ENCODE measurements at regions not wholly inside any gene's neighbourhood (a gene's known extent, or its start where the extent isn't known, plus 50 kb on each side); places are given as distances from the start of the nearest gene placed in this dataset.

DNA sequence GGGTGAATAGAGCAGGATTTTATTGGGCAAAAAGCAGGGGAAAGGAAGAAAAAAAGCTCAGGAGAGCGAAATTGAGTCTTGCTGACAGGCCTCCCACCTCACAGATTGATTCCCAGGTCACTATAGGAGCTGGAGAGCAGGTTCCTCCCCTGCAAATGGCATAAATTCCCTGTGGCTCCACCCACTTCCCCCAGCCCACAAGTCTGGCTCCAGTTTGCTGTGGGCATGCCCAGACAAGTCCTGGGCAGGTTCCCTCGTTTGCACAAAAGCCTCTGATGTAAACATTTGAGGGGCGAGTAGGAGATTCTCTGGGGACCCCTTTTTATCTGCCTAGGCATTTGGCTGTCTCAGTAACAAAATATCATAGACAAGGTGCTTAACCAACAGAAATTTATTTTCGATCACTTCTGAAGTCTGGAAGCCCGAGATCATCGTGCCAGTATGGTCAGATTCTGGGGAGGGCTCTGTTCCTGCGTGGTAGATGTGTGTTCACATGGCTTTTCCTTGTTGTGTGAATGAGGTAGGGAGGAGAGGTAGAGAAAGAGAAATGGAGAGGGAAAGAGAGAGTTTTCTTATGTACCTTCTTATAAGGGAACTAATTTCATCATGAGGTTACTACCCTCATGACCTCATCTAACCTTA, 614.5 kb downstream of the MAT2B start:
- no peaks in the 10 kb centered on the region for H3K27me3 ChIP-seq (replicated peaks; ENCODE audit: control insufficient read depth, insufficient read depth, low read length)
- H3K36me3 ChIP-seq (ENCODE audit: control insufficient read depth, insufficient read depth, low read length) = no peaks in the 10 kb centered on the region
- DNase-seq (ENCODE audit: extremely low read depth, insufficient read length) = peak; percentile 7
- H3K4me3 ChIP-seq (replicated peaks; ENCODE audit: low read depth, low read length) = no peak overlapping the region
- TF ChIP-seq, protein P1, sequence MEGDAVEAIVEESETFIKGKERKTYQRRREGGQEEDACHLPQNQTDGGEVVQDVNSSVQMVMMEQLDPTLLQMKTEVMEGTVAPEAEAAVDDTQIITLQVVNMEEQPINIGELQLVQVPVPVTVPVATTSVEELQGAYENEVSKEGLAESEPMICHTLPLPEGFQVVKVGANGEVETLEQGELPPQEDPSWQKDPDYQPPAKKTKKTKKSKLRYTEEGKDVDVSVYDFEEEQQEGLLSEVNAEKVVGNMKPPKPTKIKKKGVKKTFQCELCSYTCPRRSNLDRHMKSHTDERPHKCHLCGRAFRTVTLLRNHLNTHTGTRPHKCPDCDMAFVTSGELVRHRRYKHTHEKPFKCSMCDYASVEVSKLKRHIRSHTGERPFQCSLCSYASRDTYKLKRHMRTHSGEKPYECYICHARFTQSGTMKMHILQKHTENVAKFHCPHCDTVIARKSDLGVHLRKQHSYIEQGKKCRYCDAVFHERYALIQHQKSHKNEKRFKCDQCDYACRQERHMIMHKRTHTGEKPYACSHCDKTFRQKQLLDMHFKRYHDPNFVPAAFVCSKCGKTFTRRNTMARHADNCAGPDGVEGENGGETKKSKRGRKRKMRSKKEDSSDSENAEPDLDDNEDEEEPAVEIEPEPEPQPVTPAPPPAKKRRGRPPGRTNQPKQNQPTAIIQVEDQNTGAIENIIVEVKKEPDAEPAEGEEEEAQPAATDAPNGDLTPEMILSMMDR (IDR thresholded peaks at IDR 0.05; ENCODE audit: insufficient read depth, low read length, poor library complexity, severe bottlenecking) = no peak

DNA sequence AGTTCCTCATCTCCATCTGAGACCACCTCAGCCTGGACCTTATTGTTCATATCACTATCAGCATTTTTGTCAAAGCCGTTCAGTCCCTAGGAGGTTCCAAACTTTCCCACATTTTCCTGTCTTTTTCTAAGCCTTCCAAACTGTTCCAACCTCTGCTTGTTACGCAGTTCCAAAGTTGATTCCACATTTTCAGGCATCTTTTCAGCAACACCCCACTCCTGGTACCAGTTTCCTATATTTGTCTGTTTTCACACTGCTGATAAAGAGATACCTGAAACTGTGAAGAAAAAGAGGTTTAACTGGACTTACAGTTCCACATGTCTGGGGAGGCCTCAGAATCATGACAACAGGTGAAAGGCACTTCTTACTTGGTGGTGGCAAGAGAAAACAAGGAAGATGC, 622.1 kb downstream of the MAT2B start:
- no peaks in the 10 kb centered on the region for H3K27me3 ChIP-seq (replicated peaks; ENCODE audit: control insufficient read depth, insufficient read depth, low read length)
- no peak for DNase-seq (ENCODE audit: extremely low read depth, insufficient read length)
- H3K4me3 ChIP-seq (replicated peaks; ENCODE audit: low read depth, low read length) = no peak overlapping the region
- H3K36me3 ChIP-seq (ENCODE audit: control insufficient read depth, insufficient read depth, low read length) = no peaks in the 10 kb centered on the region
- TF ChIP-seq, protein P1 (IDR thresholded peaks at IDR 0.05; ENCODE audit: insufficient read depth, low read length, poor library complexity, severe bottlenecking) = no peak

DNA sequence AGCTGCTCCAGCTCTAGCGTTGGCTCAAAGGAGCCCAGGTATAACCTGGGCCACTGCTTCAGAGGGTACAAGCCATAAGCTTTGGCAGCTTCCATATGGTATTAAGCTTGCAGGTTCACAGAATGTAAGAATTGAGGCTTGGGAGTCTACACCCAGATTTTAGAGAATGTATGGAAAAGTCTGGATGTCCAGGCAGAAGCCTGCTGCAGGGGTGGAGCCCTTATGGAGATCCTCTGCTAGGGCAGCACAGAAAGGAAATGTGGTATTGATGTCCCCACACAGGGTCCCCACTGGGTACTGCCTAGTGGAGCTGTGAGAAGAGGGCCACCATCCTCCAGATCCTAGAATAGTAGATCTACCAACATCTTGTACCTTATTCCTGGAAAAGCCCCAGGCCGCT, 626.9 kb downstream of the MAT2B start:
- Histone ChIP-seq H3K27me3 (replicated peaks; ENCODE audit: control insufficient read depth, insufficient read depth, low read length) (no peaks in the 10 kb centered on the region), H3K4me3 (replicated peaks; ENCODE audit: low read depth, low read length) (no peak overlapping the region), H3K36me3 (ENCODE audit: control insufficient read depth, insufficient read depth, low read length) (no peaks in the 10 kb centered on the region)
- TF ChIP-seq, protein P1 (IDR thresholded peaks at IDR 0.05; ENCODE audit: insufficient read depth, low read length, poor library complexity, severe bottlenecking) = no peak
- no peak for DNase-seq (ENCODE audit: extremely low read depth, insufficient read length)

DNA sequence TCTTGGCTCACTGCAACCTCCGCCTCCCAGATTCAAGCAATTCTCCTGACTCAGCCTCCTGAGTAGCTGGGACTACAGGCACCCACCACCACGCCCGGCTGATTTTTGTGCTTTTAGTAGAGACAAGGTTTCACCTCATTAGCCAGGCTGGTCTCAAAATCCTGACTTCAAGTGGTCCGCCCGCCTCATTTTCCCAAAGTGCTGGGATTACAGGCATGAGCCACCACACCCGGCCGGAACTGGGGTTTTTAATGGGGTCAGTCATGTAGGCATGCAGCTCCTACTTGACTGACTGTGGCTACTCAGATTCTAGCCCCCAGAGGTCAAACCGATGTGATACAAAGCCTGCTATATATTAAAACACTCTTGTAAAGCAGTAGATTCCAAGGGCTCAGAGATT, 631.7 kb downstream of the MAT2B start:
- Histone ChIP-seq H3K36me3 (ENCODE audit: control insufficient read depth, insufficient read depth, low read length) (no peaks in the 10 kb centered on the region), H3K4me3 (replicated peaks; ENCODE audit: low read depth, low read length) (no peak overlapping the region), H3K27me3 (replicated peaks; ENCODE audit: control insufficient read depth, insufficient read depth, low read length) (no peaks in the 10 kb centered on the region)
- TF ChIP-seq, protein P1 (IDR thresholded peaks at IDR 0.05; ENCODE audit: insufficient read depth, low read length, poor library complexity, severe bottlenecking) = no peak
- no peak for DNase-seq (ENCODE audit: extremely low read depth, insufficient read length)

DNA sequence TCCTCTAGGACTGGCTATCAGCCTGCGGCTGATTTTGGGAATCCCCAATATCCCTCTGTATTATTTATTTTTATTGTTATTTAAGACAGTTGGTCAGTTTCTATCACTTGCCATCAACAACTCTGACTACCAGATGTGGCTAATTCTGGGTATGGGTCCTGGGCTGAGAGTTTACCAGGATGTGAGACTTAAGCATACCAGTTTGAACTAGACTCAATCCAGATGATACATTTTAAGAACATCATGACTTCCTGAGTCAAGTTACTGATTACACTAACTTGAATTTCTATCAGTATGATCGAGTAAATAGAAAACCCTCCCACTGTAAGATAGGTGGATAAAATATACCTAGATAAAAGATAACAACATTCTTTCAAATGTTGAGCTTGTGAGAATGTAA, 634.0 kb downstream of the MAT2B start:
- TF ChIP-seq, protein P1 (IDR thresholded peaks at IDR 0.05; ENCODE audit: insufficient read depth, low read length, poor library complexity, severe bottlenecking) = no peak
- H3K36me3 ChIP-seq (ENCODE audit: control insufficient read depth, insufficient read depth, low read length) = no peaks in the 10 kb centered on the region
- H3K27me3 ChIP-seq (replicated peaks; ENCODE audit: control insufficient read depth, insufficient read depth, low read length) = no peaks in the 10 kb centered on the region
- no peak for DNase-seq (ENCODE audit: extremely low read depth, insufficient read length)
- no peak overlapping the region for H3K4me3 ChIP-seq (replicated peaks; ENCODE audit: low read depth, low read length)

DNA sequence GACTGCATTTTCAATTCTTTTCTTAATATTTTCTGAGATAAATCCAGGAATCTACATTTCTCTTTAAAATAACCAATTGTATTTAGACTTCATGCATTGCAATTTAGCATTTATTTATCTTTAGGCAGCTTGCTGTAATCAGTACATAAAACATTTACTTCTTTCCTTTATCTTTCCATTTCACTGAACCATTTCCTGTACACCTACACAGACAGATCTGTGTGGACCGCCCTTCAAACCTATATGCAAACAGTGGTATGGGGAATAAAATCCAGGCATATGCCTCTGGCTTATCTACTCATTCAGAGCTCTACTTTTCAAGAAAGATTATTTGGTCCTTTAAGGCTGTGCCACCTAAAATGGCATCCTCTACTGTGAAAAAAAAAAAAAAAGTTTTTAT, 640.0 kb downstream of the MAT2B start:
- no peak overlapping the region for H3K4me3 ChIP-seq (replicated peaks; ENCODE audit: low read depth, low read length)
- TF ChIP-seq, protein P1 (IDR thresholded peaks at IDR 0.05; ENCODE audit: insufficient read depth, low read length, poor library complexity, severe bottlenecking) = no peak
- DNase-seq (ENCODE audit: extremely low read depth, insufficient read length) = no peak

More for the DNA sequence above, 640.0 kb downstream of the MAT2B start:
- H3K27me3 ChIP-seq (replicated peaks; ENCODE audit: control insufficient read depth, insufficient read depth, low read length) = no peaks in the 10 kb centered on the region
- no peaks in the 10 kb centered on the region for H3K36me3 ChIP-seq (ENCODE audit: control insufficient read depth, insufficient read depth, low read length)
